Heart right ventricle (tissue), 16 donors: ENCODE measurements at regions not wholly inside any gene's neighbourhood (a gene's known extent, or its start where the extent isn't known, plus 50 kb on each side); places are given as distances from the start of the nearest gene placed in this dataset.

ENCODE experiments used
- ATAC-seq, 8 donors: fragments of 200-7000 bp; cut with Tn5 transposase; one replicate each; pipeline ENCODE4 v1.9.1; 2020; ENCODE audit warnings: mild to moderate bottlenecking in 8 of 8, moderate library complexity in 8 of 8, moderate number of reproducible peaks in 1 of 8
- DNase-seq, 2 donors: peaks; one replicate each; pipeline ENCODE4 v3.0.0-alpha.2; 2020
- H3K27ac ChIP-seq, 10 donors: fragments of 200-600 bp; sonication (generic) in 2 of 10; one replicate each; pipeline versions ENCODE4 v1.5.0 to v1.8.0; 2020 to 2022; ENCODE audit warnings: mild to moderate bottlenecking in 3 of 10
- H3K27me3 ChIP-seq, 7 donors: fragments of 200-600 bp; one replicate each; pipeline ENCODE4 v1.8.0; 2021 to 2022; ENCODE audit warnings: mild to moderate bottlenecking in 2 of 7
- H3K36me3 ChIP-seq, 9 donors: fragments of 200-600 bp; sonication (generic) in 1 of 9; one replicate each; pipeline versions ENCODE4 v1.5.0 to v1.8.0; 2020 to 2022; ENCODE audit warnings: mild to moderate bottlenecking in 2 of 9
- H3K4me1 ChIP-seq, 9 donors: fragments of 200-600 bp; sonication (generic) in 1 of 9; one replicate each; pipeline versions ENCODE4 v1.5.0 to v1.8.0; 2020 to 2022; ENCODE audit warnings: mild to moderate bottlenecking in 4 of 9
- H3K4me3 ChIP-seq, 10 donors: fragments of 200-600 bp; sonication (generic) in 2 of 10; one replicate each; pipeline versions ENCODE4 v1.5.0 to v1.8.0; 2020 to 2022; ENCODE audit warnings: mild to moderate bottlenecking in 7 of 10, moderate library complexity in 2 of 10
- H3K9me3 ChIP-seq, 11 donors: fragments of 200-600 bp in 10 of 11; sonication (generic) in 2 of 11; one replicate each; pipeline versions ENCODE4 v1.5.0 to v1.8.0; 2013 to 2022; ENCODE audit warnings: mild to moderate bottlenecking in 2 of 11, control low read depth in 1 of 11, moderate library complexity in 1 of 11
- WGBS, 2 donors: extraction: QIAGEN DNeasy Blood & Tissue Kit; methylation state at CpG; one replicate each; pipeline ENCODE4 v1.1.7; 2013; ENCODE audit warnings: inconsistent platforms in 1 of 2; 5-methylcytosine and 5-hydroxymethylcytosine counted together
- intact Hi-C, 10 donors: fragments of 100-400 bp; cut with DNase I; formaldehyde crosslinking; loops; one replicate each; pipeline versions ENCODE4 v1.11.1 to v1.14.2; 2022
- TF ChIP-seq, protein P1 (sequence below), 9 donors: fragments of 200-600 bp; sonication (generic) in 2 of 9; IDR thresholded peaks; one replicate each; pipeline versions ENCODE4 v1.5.0 to v1.8.0; 2021 to 2022; ENCODE audit warnings: antibody characterized with exemption in 9 of 9, mild to moderate bottlenecking in 5 of 9, moderate library complexity in 1 of 9
- donor health status: Arrhythmogenic right ventricular cardiomyopathy.
- donor health status: ischemic (EF 13 %, LVEDD 7.1; RV severe dilation, severe dysfunction).
- donor health status: healthy with polysubstance abuse.
- donor health status: DM: no; HTN: yes; CAD: no.
- donor health status: DM: no; HTN: no; CAD: no.
- donor health status: ischemic (EF 25% LVEDD 6.9; RV normal size, moderate dysfunction).
- donor health status: ischemic (EF 25% LVEDD 5.7; RV mildly dilated, moderate dysfunction).
- donor health status: healthy.
- donor health status: DM: yes; HTN: yes; CAD: no.
- donor health status: Ischemic cardiomyopathy.
- donor health status: ischemic (EF 35%, LVEDD 5.7; RV mildly dilated, moderate dysfunction).
- donor health status: nonischemic (EF 11% LVEDD 7.7; RV severe dilation, severe dysfunction).
- donor health status: DM: yes; HTN: yes; CAD: no.
- donor health status: PGD.
- donor health status: ischemic (EF 29% LVEDD 5.4; RV normal size, mild dysfunction).
- donor health status: nonischemic (EF 23%, LVEDD 6.1; RV moderate dilation, normal function).

DNA sequence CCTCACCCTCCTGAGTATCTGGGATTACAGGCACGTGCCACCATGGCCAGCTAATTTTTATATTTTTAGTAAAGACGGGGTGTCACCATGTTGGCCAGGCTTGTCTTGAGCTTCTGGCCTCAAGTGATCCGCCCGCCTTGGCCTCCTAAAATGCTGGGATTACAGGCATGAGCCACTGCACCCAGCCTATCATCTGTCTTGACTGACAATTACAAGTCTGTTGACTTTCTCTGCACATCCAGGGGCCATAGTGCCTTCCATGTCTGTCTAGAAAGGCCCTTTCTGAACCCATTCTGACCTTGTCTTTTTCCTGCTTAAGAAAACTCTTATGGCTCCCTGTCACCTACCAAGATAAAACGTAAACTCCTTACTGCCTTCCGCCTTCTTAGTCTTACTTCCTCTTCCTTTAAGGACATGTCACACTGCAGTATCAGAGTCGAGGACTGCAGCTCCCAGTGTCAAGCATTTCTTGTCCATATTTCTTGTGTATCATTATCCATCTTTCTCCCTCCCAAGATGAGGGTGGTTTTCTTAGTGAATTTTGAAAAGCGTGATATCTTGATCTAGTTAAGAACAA, 49.9 kb upstream of the SHB start:
- WGBS, 2 donors = 80 to 83% methylated on average over 8 of the region's 8 CpGs
- H3K27ac ChIP-seq = no peak overlapping the region
- DNase-seq = no peak
- H3K9me3 ChIP-seq = no peaks in the 10 kb centered on the region
- no peak overlapping the region for H3K4me3 ChIP-seq
- TF ChIP-seq, protein P1, sequence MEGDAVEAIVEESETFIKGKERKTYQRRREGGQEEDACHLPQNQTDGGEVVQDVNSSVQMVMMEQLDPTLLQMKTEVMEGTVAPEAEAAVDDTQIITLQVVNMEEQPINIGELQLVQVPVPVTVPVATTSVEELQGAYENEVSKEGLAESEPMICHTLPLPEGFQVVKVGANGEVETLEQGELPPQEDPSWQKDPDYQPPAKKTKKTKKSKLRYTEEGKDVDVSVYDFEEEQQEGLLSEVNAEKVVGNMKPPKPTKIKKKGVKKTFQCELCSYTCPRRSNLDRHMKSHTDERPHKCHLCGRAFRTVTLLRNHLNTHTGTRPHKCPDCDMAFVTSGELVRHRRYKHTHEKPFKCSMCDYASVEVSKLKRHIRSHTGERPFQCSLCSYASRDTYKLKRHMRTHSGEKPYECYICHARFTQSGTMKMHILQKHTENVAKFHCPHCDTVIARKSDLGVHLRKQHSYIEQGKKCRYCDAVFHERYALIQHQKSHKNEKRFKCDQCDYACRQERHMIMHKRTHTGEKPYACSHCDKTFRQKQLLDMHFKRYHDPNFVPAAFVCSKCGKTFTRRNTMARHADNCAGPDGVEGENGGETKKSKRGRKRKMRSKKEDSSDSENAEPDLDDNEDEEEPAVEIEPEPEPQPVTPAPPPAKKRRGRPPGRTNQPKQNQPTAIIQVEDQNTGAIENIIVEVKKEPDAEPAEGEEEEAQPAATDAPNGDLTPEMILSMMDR (IDR thresholded peaks at IDR 0.05) = no peak
- H3K27me3 ChIP-seq = peaks cover 0 to 3% (median 0%) of the 10 kb centered on the region in 7 donors
- no peaks in the 10 kb centered on the region for H3K36me3 ChIP-seq
- ATAC-seq = no peak
- intact Hi-C loops = no loop called here
- H3K4me1 ChIP-seq = no peaks in the 10 kb centered on the region
